NT2/D1 (cell line): ENCODE measurements at regions not wholly inside any gene's neighbourhood (a gene's known extent, or its start where the extent isn't known, plus 50 kb on each side); places are given as distances from the start of the nearest gene placed in this dataset.
"Not testable (repeated sequence)": the region's sequence is repeated elsewhere in the genome, so short reads cannot be mapped to it uniquely, and the experiment has no call there.

Source experiments
- DNase-seq: peaks from one replicate; pipeline ENCODE4 v3.0.0-alpha.2; 2011; ENCODE audit warnings: low read depth, low spot score
- H3K27me3 ChIP-seq: 2 replicates; pipeline ENCODE4 v1.6.0; 2011; ENCODE audit warnings: mild to moderate bottlenecking; ENCODE audit not compliant: insufficient read length, insufficient read depth
- H3K36me3 ChIP-seq: 2 replicates; pipeline ENCODE4 v1.6.1; 2011; ENCODE audit warnings: mild to moderate bottlenecking, low read length, mixed read lengths; ENCODE audit not compliant: insufficient read depth, insufficient read length
- H3K4me1 ChIP-seq: 2 replicates; pipeline ENCODE4 v1.5.1; 2011; ENCODE audit not compliant: insufficient read depth, insufficient read length
- H3K4me3 ChIP-seq: 2 replicates; pipeline ENCODE4 v1.5.1; 2011; ENCODE audit warnings: low read depth; ENCODE audit not compliant: insufficient read length
- H3K9ac ChIP-seq: 2 replicates; pipeline ENCODE4 v1.6.0; 2011; ENCODE audit warnings: low read depth; ENCODE audit not compliant: insufficient read length
- H3K9me3 ChIP-seq: 2 replicates; pipeline ENCODE4 v1.5.1; 2011; ENCODE audit warnings: mild to moderate bottlenecking, low read length; ENCODE audit not compliant: insufficient read depth
- SUZ12 ChIP-seq: IDR thresholded peaks from 2 replicates; pipeline ENCODE4 v1.6.1; 2011; ENCODE audit not compliant: insufficient read length, insufficient read depth; ENCODE audit errors: extremely low read depth
- YY1 ChIP-seq: IDR thresholded peaks from 2 replicates; pipeline ENCODE4 v1.6.1; 2011; ENCODE audit not compliant: insufficient read length, insufficient read depth
- ZNF274 ChIP-seq: IDR thresholded peaks from 2 replicates; pipeline ENCODE4 v1.6.1; 2011; ENCODE audit warnings: mild to moderate bottlenecking, low read depth, low read length

DNA sequence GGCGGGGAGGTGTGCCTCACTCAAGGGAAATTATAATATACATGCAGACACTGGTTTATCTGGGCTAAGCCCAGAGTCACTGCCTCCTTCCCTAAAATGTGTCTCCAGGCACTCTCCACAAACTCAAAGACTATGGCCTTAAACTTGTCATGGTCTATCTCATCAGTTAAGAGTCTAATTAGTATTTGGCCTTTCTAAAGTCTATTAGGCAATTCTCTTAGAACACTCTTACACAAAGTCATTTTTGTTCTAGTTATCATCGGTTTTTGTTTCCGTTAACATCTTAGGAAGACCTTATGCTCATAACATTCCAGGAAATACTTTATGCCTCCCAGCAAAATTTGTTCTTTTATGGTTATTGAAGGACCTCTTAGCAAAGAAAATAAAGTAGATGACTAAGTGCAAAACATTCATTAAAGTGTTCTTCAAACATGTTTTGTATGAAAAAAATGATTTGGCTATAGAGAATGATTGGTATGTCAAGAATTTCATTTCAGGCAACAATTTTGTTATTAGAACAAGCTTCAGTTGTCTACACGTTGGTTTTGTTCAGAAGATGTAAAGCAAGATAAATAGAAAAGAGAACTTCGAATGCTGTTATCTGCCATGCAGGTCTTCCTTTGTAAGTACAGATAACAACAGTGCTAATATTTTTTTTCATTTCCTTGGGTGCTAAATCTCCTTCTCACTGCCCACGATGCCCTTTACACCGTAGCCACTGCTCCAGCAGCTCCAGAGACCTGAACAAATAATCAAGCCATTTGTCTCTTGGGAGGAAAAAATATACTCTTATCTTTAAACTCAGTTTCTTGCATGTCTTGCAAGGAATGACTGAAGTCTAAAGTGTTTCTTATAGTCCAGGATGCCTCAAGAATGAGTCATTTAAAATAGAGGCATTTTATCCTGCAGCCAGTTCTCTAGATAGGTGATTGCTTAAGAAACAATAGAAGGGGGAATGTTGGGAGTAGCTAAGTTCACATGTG lies 170.4 kb downstream of the HTR1B start:
- Histone ChIP-seq H3K4me1 (no peaks in the 10 kb centered on the region), H3K9ac (no peak overlapping the region), H3K9me3 (no peaks in the 10 kb centered on the region), H3K4me3 (no peak overlapping the region), H3K27me3 (no peaks in the 10 kb centered on the region), H3K36me3 (no peaks in the 10 kb centered on the region)
- peak; percentile 2 for DNase-seq
- TF ChIP-seq SUZ12 (no peak), ZNF274 (no peak), YY1 (no peak)

DNA sequence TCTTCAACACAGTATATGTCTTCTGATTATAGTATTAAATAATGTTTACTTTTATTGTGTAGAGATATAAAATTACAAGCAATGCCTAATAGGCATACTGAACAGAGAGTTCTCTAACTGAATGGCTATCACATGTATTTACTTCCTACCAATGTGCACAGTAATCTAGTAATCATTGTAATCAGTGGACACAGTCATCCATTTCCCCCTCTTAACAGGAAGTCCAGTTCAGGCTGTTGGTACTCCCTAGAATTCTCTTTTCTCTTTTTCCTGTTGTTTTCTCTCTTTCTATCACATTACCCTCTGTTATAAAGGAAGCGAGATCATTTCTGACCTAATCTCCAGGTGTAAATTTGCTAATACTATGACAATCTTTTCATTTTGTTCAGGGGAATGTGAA lies 172.5 kb downstream of the HTR1B start:
- Histone ChIP-seq H3K4me1 (no peaks in the 10 kb centered on the region), H3K4me3 (no peak overlapping the region), H3K27me3 (no peaks in the 10 kb centered on the region), H3K36me3 (no peaks in the 10 kb centered on the region), H3K9ac (no peak overlapping the region), H3K9me3 (no peaks in the 10 kb centered on the region)
- TF ChIP-seq YY1, result no peak
- no peak for TF ChIP-seq ZNF274
- TF ChIP-seq SUZ12, result no peak
- no peak for DNase-seq

DNA sequence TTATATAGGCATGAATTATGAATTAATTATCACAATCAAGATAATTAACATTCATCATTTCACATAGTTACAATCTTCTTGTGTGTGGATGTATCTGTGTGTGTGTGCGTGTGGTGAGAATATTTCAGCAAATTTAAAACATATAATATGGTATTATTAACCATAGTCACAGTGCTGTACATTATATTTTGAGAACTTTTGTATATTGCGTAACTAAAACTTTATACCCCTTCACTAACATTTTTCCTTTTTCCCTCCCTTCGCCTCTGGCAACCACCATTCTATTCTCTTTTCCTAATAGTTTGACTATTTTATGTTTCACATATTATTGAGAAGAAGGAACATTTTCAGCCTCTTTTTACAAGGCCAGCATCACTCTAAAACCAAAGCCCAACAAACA lies 176.8 kb downstream of the HTR1B start:
- TF ChIP-seq YY1 (no peak), SUZ12 (no peak), ZNF274 (no peak)
- H3K36me3 ChIP-seq, result no peaks in the 10 kb centered on the region
- H3K9me3 ChIP-seq, result no peaks in the 10 kb centered on the region
- no peak overlapping the region for H3K9ac ChIP-seq
- H3K4me1 ChIP-seq, result no peaks in the 10 kb centered on the region
- DNase-seq, result no peak
- no peak overlapping the region for H3K4me3 ChIP-seq
- H3K27me3 ChIP-seq, result no peaks in the 10 kb centered on the region

DNA sequence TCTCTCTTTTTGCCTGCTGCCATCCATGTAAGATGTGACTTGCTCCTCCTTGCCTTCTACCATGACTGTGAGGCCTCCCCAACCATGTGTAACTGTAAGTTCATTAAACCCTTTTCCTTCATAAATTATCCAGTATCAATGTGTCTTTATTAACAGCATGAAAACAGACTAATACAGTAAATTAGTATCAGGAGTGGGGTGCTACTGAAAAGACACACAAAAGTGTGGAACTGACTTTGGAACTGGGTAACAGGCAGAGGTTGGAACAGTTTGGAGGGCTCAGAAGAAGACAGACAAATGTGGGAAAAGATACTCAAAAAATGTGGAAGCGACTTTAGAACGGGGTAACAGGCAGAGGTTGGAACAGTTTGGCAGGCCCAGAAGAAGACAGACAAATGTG lies 189.4 kb downstream of the HTR1B start:
- Histone ChIP-seq H3K9ac (no peak overlapping the region), H3K4me3 (no peak overlapping the region), H3K9me3 (peaks cover 13% of the 10 kb centered on the region; the same call in 1 of the 2 replicates), H3K27me3 (no peaks in the 10 kb centered on the region), H3K4me1 (no peaks in the 10 kb centered on the region), H3K36me3 (no peaks in the 10 kb centered on the region)
- no peak for DNase-seq
- no peak for TF ChIP-seq YY1
- no peak for TF ChIP-seq ZNF274
- no peak for TF ChIP-seq SUZ12

- no peaks in the 10 kb centered on the region for H3K4me1 ChIP-seq
- TF ChIP-seq SUZ12 (no peak), ZNF274 (no peak), YY1 (no peak)
- no peaks in the 10 kb centered on the region for H3K27me3 ChIP-seq
- no peak overlapping the region for H3K4me3 ChIP-seq
- DNase-seq, result no peak
- H3K9ac ChIP-seq, result no peak overlapping the region
- H3K36me3 ChIP-seq, result no peaks in the 10 kb centered on the region
- no peaks in the 10 kb centered on the region for H3K9me3 ChIP-seq
Measured at GRCh38 chr6:77264970-77265369, 198.3 kb downstream of the HTR1B start.

DNA sequence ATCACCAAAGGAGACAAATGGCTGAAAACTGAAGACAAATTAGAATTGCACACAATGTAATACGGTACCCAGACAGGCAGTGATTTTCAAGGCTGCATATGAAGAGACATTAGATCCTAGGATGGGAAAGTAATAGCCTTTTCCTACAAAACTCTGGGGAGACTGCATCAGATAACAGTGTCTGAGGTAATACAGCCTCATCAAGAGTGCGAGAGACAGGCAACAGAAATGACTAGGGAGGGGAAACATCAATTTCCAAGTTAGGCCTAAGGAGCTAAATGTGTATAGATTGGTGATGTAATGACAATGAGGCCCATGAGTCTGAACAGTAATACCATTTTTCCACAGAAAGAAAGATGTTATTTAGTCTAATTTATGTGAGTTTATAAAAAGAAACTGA lies 200.3 kb downstream of the HTR1B start:
- no peaks in the 10 kb centered on the region for H3K4me1 ChIP-seq
- H3K4me3 ChIP-seq, result no peak overlapping the region
- TF ChIP-seq SUZ12 (no peak), ZNF274 (no peak), YY1 (no peak)
- no peaks in the 10 kb centered on the region for H3K36me3 ChIP-seq
- H3K27me3 ChIP-seq, result no peaks in the 10 kb centered on the region
- H3K9ac ChIP-seq, result no peak overlapping the region
- DNase-seq, result no peak
- no peaks in the 10 kb centered on the region for H3K9me3 ChIP-seq

DNA sequence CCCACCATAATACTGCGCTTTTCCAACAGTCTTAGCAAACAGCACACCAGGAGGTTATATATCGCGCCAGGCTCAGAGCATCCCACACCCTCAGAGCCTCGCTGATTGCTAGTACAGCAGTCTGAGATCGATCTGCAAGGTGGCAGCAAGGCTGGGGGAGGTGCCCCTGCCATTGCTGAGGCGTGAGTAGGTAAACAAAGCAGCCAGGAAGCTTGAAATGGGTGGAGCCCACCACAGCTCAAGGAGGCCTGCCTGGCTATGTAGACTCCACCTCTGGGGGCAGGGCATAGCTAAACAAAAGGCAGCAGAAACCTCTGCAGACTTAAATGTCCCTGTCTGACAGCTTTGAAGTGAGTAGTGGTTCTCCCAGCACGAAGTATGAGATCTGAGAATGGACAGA lies 211.5 kb downstream of the HTR1B start:
- not testable (repeated sequence) for H3K27me3 ChIP-seq, H3K9ac ChIP-seq, H3K36me3 ChIP-seq, H3K9me3 ChIP-seq, H3K4me3 ChIP-seq, H3K4me1 ChIP-seq
- peak; percentile 28 for DNase-seq

GRCh38 chr6:77249560-77249959 lies 213.7 kb downstream of the HTR1B start:
- Histone ChIP-seq H3K9me3 (no peaks in the 10 kb centered on the region), H3K9ac (no peak overlapping the region), H3K4me1 (no peaks in the 10 kb centered on the region), H3K4me3 (no peak overlapping the region), H3K27me3 (no peaks in the 10 kb centered on the region), H3K36me3 (no peaks in the 10 kb centered on the region)
- DNase-seq, result no peak
- TF ChIP-seq SUZ12 (no peak), YY1 (no peak), ZNF274 (no peak)
